ENCODE measurements at regions not wholly inside any gene's neighbourhood (a gene's known extent, or its start where the extent isn't known, plus 50 kb on each side); places are given as distances from the start of the nearest gene placed in this dataset.

- TF ChIP-seq BCL11A (IDR thresholded peaks at IDR 0.05; ENCODE audit: low read depth, low read length), result no peak
- no peak for TF ChIP-seq CTCF (IDR thresholded peaks at IDR 0.05 in 2 of 3, conservative IDR thresholded peaks at IDR 0.05 in 1 of 3; ENCODE audit: control insufficient read depth in 2 of 3, extremely low read depth in 1 of 3, insufficient read depth in 1 of 3, low read depth in 3 of 3, low read length in 3 of 3)
- TF ChIP-seq MAX (IDR thresholded peaks at IDR 0.05; ENCODE audit: low read depth, low read length), result no peak
These were observed 66.3 kb downstream of the BAMBI start for GRCh38 chr10:28743576-28743975.

All from GM12878 (cell line).